ENCODE measurements at regions not wholly inside any gene's neighbourhood (a gene's known extent, or its start where the extent isn't known, plus 50 kb on each side); places are given as distances from the start of the nearest gene placed in this dataset.

DNA sequence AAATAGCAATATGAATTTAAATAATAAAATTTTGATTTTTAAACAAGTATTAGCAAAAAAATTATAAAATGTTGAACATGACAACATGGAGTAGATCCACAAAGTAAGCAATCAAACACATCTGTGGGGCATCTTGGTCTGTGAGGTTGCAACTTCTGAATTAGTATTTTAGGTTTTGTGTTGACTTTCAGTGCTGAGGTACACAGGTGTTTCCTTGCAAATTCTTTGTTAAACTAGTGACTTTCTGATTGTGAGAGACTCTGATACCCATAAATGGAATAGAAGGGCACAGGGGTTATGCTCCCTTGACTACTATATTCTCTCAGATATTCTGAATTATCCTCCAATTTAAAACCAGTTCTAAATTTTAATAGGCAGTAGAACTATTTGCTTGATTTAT, 841.7 kb downstream of the CDH8 start:
- TF ChIP-seq EGR1 (IDR thresholded peaks at IDR 0.05) (no peak), CEBPB (IDR thresholded peaks at IDR 0.05) (no peak), CREB1 (IDR thresholded peaks at IDR 0.05; ENCODE audit: low read depth) (no peak), MAX (IDR thresholded peaks at IDR 0.05) (no peak), RAD21 (IDR thresholded peaks at IDR 0.05; ENCODE audit: low read depth) (no peak), EP300 (IDR thresholded peaks at IDR 0.05; ENCODE audit: borderline replicate concordance) (no peak), TAF1 (IDR thresholded peaks at IDR 0.05; ENCODE audit: low read depth) (no peak), REST (IDR thresholded peaks at IDR 0.05; ENCODE audit: low read depth) (no peak), TCF12 (IDR thresholded peaks at IDR 0.05; ENCODE audit: low read depth) (no peak), FOXM1 (IDR thresholded peaks at IDR 0.05; ENCODE audit: borderline replicate concordance, low read depth) (no peak), TEAD4 (IDR thresholded peaks at IDR 0.05) (no peak), NFIC (IDR thresholded peaks at IDR 0.05) (no peak), ZBTB7A (IDR thresholded peaks at IDR 0.05; ENCODE audit: low read depth) (no peak), YY1 (IDR thresholded peaks at IDR 0.05; ENCODE audit: low read depth) (no peak)
- TF ChIP-seq, protein P1, sequence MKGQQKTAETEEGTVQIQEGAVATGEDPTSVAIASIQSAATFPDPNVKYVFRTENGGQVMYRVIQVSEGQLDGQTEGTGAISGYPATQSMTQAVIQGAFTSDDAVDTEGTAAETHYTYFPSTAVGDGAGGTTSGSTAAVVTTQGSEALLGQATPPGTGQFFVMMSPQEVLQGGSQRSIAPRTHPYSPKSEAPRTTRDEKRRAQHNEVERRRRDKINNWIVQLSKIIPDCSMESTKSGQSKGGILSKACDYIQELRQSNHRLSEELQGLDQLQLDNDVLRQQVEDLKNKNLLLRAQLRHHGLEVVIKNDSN (IDR thresholded peaks at IDR 0.05), result no peak

DNA sequence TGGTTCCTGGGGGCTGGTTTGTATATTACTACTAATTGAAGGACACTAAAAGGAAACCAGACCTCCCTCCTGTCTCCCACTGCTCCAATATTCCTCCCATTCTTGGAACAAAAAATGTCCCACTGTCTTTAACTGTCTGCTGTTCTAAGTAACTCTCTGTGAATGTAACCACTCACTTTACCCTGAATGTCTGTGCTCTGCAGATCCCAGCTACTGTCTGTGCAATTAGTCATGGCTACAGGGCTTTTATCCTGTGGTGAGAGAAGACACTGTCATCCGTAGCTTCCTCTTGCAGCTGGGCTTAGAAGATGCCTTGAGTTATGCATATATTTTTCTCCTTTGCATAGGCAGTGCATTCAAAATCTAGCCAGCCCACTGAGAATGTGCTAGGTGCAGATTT, 853.8 kb downstream of the CDH8 start:
- no peak for TF ChIP-seq YY1 (IDR thresholded peaks at IDR 0.05; ENCODE audit: low read depth)
- TF ChIP-seq REST (IDR thresholded peaks at IDR 0.05; ENCODE audit: low read depth), result no peak

DNA sequence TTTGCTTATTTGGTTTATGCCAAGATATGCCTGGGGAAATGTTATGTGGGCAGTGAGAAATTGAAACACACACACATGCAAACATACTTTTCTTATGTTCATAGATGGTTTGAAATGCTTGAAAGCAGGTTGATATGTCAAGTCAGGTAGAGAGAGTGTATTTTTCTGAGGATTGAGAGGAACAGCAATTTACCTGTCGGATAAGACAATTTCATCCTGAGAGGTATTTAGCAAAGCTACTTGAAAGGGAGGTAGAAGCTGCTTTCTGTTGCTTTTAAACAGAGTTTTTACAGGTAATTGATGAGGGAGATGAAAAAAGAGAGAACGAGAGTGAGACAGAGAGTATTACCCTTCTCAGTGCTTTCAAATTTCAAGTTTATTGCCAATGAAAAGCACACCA, 854.3 kb downstream of the CDH8 start:
- no peak for TF ChIP-seq FOXM1 (IDR thresholded peaks at IDR 0.05; ENCODE audit: borderline replicate concordance, low read depth)
- TF ChIP-seq ZBTB7A (IDR thresholded peaks at IDR 0.05; ENCODE audit: low read depth), result no peak
- no peak for TF ChIP-seq YY1 (IDR thresholded peaks at IDR 0.05; ENCODE audit: low read depth)
- no peak for TF ChIP-seq REST (IDR thresholded peaks at IDR 0.05; ENCODE audit: low read depth)
- no peak for TF ChIP-seq CEBPB (IDR thresholded peaks at IDR 0.05)
- TF ChIP-seq NFIC (IDR thresholded peaks at IDR 0.05), result no peak
- no peak for TF ChIP-seq TAF1 (IDR thresholded peaks at IDR 0.05; ENCODE audit: low read depth)
- no peak for TF ChIP-seq CREB1 (IDR thresholded peaks at IDR 0.05; ENCODE audit: low read depth)
- TF ChIP-seq EGR1 (IDR thresholded peaks at IDR 0.05), result no peak
- TF ChIP-seq EP300 (IDR thresholded peaks at IDR 0.05; ENCODE audit: borderline replicate concordance), result no peak
- TF ChIP-seq MAX (IDR thresholded peaks at IDR 0.05), result no peak
- TF ChIP-seq, protein P1 (IDR thresholded peaks at IDR 0.05), result no peak
- TF ChIP-seq TCF12 (IDR thresholded peaks at IDR 0.05; ENCODE audit: low read depth), result no peak
- TF ChIP-seq TEAD4 (IDR thresholded peaks at IDR 0.05), result no peak
- TF ChIP-seq RAD21 (IDR thresholded peaks at IDR 0.05; ENCODE audit: low read depth), result no peak

DNA sequence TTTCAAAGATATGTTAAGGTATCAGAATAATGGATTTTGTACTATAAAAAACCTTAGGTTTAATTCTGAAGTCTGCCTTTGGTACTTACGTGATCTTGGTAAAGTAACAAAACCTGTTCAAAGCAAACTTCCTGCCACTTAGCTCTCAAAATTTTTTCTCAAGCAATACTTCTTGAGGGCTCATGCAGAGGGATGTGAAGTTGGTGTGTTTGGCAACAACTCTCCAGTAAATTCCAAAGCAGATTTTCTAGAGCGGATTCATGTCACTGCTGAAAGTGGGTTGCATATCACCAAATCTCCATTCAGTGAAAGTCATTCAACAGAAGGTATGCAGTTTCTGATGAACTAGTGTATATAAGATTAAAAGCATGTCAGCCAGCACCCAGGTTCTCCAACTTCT, 856.7 kb downstream of the CDH8 start:
- TF ChIP-seq EP300 (IDR thresholded peaks at IDR 0.05; ENCODE audit: borderline replicate concordance) (no peak), RAD21 (IDR thresholded peaks at IDR 0.05; ENCODE audit: low read depth) (no peak), YY1 (IDR thresholded peaks at IDR 0.05; ENCODE audit: low read depth) (no peak), EGR1 (IDR thresholded peaks at IDR 0.05) (no peak), TAF1 (IDR thresholded peaks at IDR 0.05; ENCODE audit: low read depth) (no peak)

- TF ChIP-seq EGR1 (IDR thresholded peaks at IDR 0.05) (no peak), YY1 (IDR thresholded peaks at IDR 0.05; ENCODE audit: low read depth) (no peak), CREB1 (IDR thresholded peaks at IDR 0.05; ENCODE audit: low read depth) (no peak), TAF1 (IDR thresholded peaks at IDR 0.05; ENCODE audit: low read depth) (no peak), NFIC (IDR thresholded peaks at IDR 0.05) (no peak), TCF12 (IDR thresholded peaks at IDR 0.05; ENCODE audit: low read depth) (no peak), TEAD4 (IDR thresholded peaks at IDR 0.05) (no peak), ZBTB7A (IDR thresholded peaks at IDR 0.05; ENCODE audit: low read depth) (no peak), FOXM1 (IDR thresholded peaks at IDR 0.05; ENCODE audit: borderline replicate concordance, low read depth) (no peak), RAD21 (IDR thresholded peaks at IDR 0.05; ENCODE audit: low read depth) (no peak)
- TF ChIP-seq, protein P1 (IDR thresholded peaks at IDR 0.05), result no peak
Measured at GRCh38 chr16:61165797-61166196, 870.4 kb downstream of the CDH8 start.
